ENCODE measurements at regions not wholly inside any gene's neighbourhood (a gene's known extent, or its start where the extent isn't known, plus 50 kb on each side); places are given as distances from the start of the nearest gene placed in this dataset.

GRCh38 chr6:23262864-23263263, 693.5 kb downstream of the HDGFL1 start:
- ATAC-seq: no peak
- no peak overlapping the region for H2AFZ ChIP-seq (ENCODE audit: low read depth, low read length, poor library complexity, severe bottlenecking)
- ChIA-PET RAD21 (ENCODE audit: low non-redundant PET in 1 of 2, low total read pairs in 2 of 2, uncharacterized antibody in 2 of 2, unreplicated experiment in 2 of 2) (no interaction called here), CTCF (no interaction called here), POLR2A (no interaction called here)
- DNase-seq (ENCODE audit: low read depth, low spot score): no peak
- H3K9ac ChIP-seq (ENCODE audit: low read length): no peak overlapping the region
- no peaks in the 10 kb centered on the region for H3K79me2 ChIP-seq (ENCODE audit: insufficient read depth, low read length)
- intact Hi-C loops (cut with micrococcal nuclease): no loop called here
- H4K20me1 ChIP-seq (ENCODE audit: insufficient read depth): no peaks in the 10 kb centered on the region
- TF ChIP-seq POLR2AphosphoS5 (IDR thresholded peaks at IDR 0.05; ENCODE audit: low read depth, low read length) (no peak), YY1 (IDR thresholded peaks at IDR 0.05; ENCODE audit: extremely low read depth, insufficient replicate concordance, low read depth, low read length) (no peak), EGR1 (IDR thresholded peaks at IDR 0.05; ENCODE audit: low read depth) (no peak), SRF (IDR thresholded peaks at IDR 0.05; ENCODE audit: low read depth) (no peak), MAX (IDR thresholded peaks at IDR 0.05) (no peak), CEBPB (IDR thresholded peaks at IDR 0.05; ENCODE audit: low read depth) (no peak), REST (IDR thresholded peaks at IDR 0.05; ENCODE audit: low read depth) (no peak), TCF7L2 (IDR thresholded peaks at IDR 0.05; ENCODE audit: borderline replicate concordance, extremely low read depth, insufficient read depth, insufficient read length) (no peak), ZFX (IDR thresholded peaks at IDR 0.05) (no peak), RAD21 (IDR thresholded peaks at IDR 0.05; ENCODE audit: low read depth) (no peak), SP1 (IDR thresholded peaks at IDR 0.05; ENCODE audit: low read depth) (no peak), CBX3 (IDR thresholded peaks at IDR 0.05; ENCODE audit: low read depth) (no peak)
- no peaks in the 10 kb centered on the region for H3K36me3 ChIP-seq (ENCODE audit: control insufficient read depth in 1 of 2, insufficient read depth in 2 of 2, low read length in 2 of 2)
- H3K27me3 ChIP-seq (ENCODE audit: insufficient read depth, low read length): no peaks in the 10 kb centered on the region
- peaks cover 0 to 3% of the 10 kb centered on the region in 2 experiments; a peak in 1 of 4 replicates for H3K9me3 ChIP-seq (ENCODE audit: control insufficient read depth in 1 of 2, insufficient read depth in 1 of 2, low read depth in 1 of 2, low read length in 2 of 2)
- BruUV-seq (replicated peaks): no TSS peak
- no peak overlapping the region for H3K27ac ChIP-seq (ENCODE audit: low read depth, low read length)
- H3K4me1 ChIP-seq (ENCODE audit: control insufficient read depth in 1 of 2, insufficient read depth in 2 of 2, low read length in 2 of 2): no peaks in the 10 kb centered on the region
- no peak overlapping the region for H3K4me3 ChIP-seq (replicated peaks in 1 of 2; ENCODE audit: low read depth in 1 of 2, low read length in 2 of 2)
- no peaks in the 10 kb centered on the region for H3K9me2 ChIP-seq (ENCODE audit: insufficient read depth)
- H3K4me2 ChIP-seq (ENCODE audit: low read length): no peak overlapping the region
